GM19043 (cell line): ENCODE measurements at regions not wholly inside any gene's neighbourhood (a gene's known extent, or its start where the extent isn't known, plus 50 kb on each side); places are given as distances from the start of the nearest gene placed in this dataset.
"Not testable (repeated sequence)": the region's sequence is repeated elsewhere in the genome, so short reads cannot be mapped to it uniquely, and the experiment has no call there.

ENCODE experiments used
- ATAC-seq: cut with Tn5 transposase; IDR thresholded peaks from one replicate; pipeline ENCODE4 v1.9.1; 2021; ENCODE audit warnings: low read depth; ENCODE audit not compliant: unreplicated experiment

- ATAC-seq = no peak
Measured at GRCh38 chr18:27313678-27314077, 128.6 kb upstream of the CHST9 start.

- no peak for ATAC-seq
Measured at GRCh38 chr18:27312853-27313252, 127.7 kb upstream of the CHST9 start.

GRCh38 chr18:27312153-27312552 lies 127.0 kb upstream of the CHST9 start:
- no peak for ATAC-seq

GRCh38 chr18:27311114-27311513 lies 126.0 kb upstream of the CHST9 start:
- ATAC-seq = no peak

GRCh38 chr18:27301615-27302378 lies 116.7 kb upstream of the CHST9 start:
- ATAC-seq = no peak

GRCh38 chr18:27298214-27298804 lies 113.2 kb upstream of the CHST9 start:
- no peak for ATAC-seq

GRCh38 chr18:27285973-27286562 lies 101.0 kb upstream of the CHST9 start:
- not testable (repeated sequence) for ATAC-seq

GRCh38 chr18:27278131-27278530 lies 93.0 kb upstream of the CHST9 start:
- no peak for ATAC-seq

GRCh38 chr18:27277554-27277953 lies 92.4 kb upstream of the CHST9 start:
- no peak for ATAC-seq

- no peak for ATAC-seq
Measured at GRCh38 chr18:27276886-27277285, 91.8 kb upstream of the CHST9 start.

GRCh38 chr18:27276479-27276878 lies 91.4 kb upstream of the CHST9 start:
- no peak for ATAC-seq

- no peak for ATAC-seq
Measured at GRCh38 chr18:27274901-27275300, 89.8 kb upstream of the CHST9 start.

GRCh38 chr18:27270508-27270907 lies 85.4 kb upstream of the CHST9 start:
- no peak for ATAC-seq

- ATAC-seq = no peak
Measured at GRCh38 chr18:27263369-27263768, 78.3 kb upstream of the CHST9 start.

- ATAC-seq = no peak
Measured at GRCh38 chr18:27261769-27262549, 76.9 kb upstream of the CHST9 start.

GRCh38 chr18:27253571-27253970 lies 68.5 kb upstream of the CHST9 start:
- no peak for ATAC-seq

GRCh38 chr18:27250471-27250870 lies 65.4 kb upstream of the CHST9 start:
- no peak for ATAC-seq

GRCh38 chr18:27249933-27250332 lies 64.8 kb upstream of the CHST9 start:
- ATAC-seq = no peak

- ATAC-seq = no peak
Measured at GRCh38 chr18:27244259-27244658, 59.2 kb upstream of the CHST9 start.

GRCh38 chr18:27242392-27243047 lies 57.4 kb upstream of the CHST9 start:
- ATAC-seq = no peak

- ATAC-seq = no peak
Measured at GRCh38 chr18:27240383-27240782, 55.3 kb upstream of the CHST9 start.
